Liver (tissue), 8 donors: ENCODE measurements at regions not wholly inside any gene's neighbourhood (a gene's known extent, or its start where the extent isn't known, plus 50 kb on each side); places are given as distances from the start of the nearest gene placed in this dataset.

ENCODE experiments used
- DNase-seq: peaks from one replicate; pipeline ENCODE4 v3.0.0-alpha.2; 2017; ENCODE audit warnings: low spot score
- H3K27ac ChIP-seq, 2 donors: one replicate each; pipeline ENCODE4 v1.7.0; 2013; ENCODE audit warnings: inconsistent platforms in 2 of 2, low read length in 2 of 2, control low read depth in 1 of 2, low read depth in 1 of 2, mild to moderate bottlenecking in 1 of 2
- H3K27me3 ChIP-seq, 4 donors: one replicate each; pipeline versions ENCODE4 v1.6.1 to v1.7.0; 2013; ENCODE audit warnings: low read length in 3 of 4, inconsistent platforms in 1 of 4, mild to moderate bottlenecking in 1 of 4, moderate library complexity in 1 of 4; ENCODE audit not compliant: control insufficient read depth in 4 of 4, insufficient read depth in 4 of 4
- H3K36me3 ChIP-seq, 4 donors: one replicate each; pipeline versions ENCODE4 v1.6.1 to v1.7.0; 2013; ENCODE audit warnings: low read length in 3 of 4, mild to moderate bottlenecking in 3 of 4, low read depth in 1 of 4, moderate library complexity in 1 of 4; ENCODE audit not compliant: control insufficient read depth in 4 of 4, insufficient read depth in 3 of 4
- H3K4me1 ChIP-seq, 4 donors: one replicate each; pipeline versions ENCODE4 v1.6.1 to v1.7.0; 2013; ENCODE audit warnings: low read length in 3 of 4, mild to moderate bottlenecking in 3 of 4, moderate library complexity in 1 of 4; ENCODE audit not compliant: control insufficient read depth in 4 of 4, insufficient read depth in 4 of 4
- H3K4me3 ChIP-seq, 3 donors: one replicate each; pipeline versions ENCODE4 v1.6.1 to v1.7.0; 2013; ENCODE audit warnings: low read length in 3 of 3, control low read depth in 1 of 3, low read depth in 1 of 3, mild to moderate bottlenecking in 1 of 3
- H3K9ac ChIP-seq, 2 donors: one replicate each; pipeline ENCODE4 v1.7.0; 2013; ENCODE audit warnings: low read length in 2 of 2, mild to moderate bottlenecking in 2 of 2, moderate library complexity in 2 of 2, control low read depth in 1 of 2, low read depth in 1 of 2
- H3K9me3 ChIP-seq, 4 donors: one replicate each; pipeline versions ENCODE4 v1.6.1 to v1.7.0; 2013; ENCODE audit warnings: low read length in 3 of 4; ENCODE audit not compliant: control insufficient read depth in 4 of 4
- ATF3 ChIP-seq: IDR thresholded peaks from 2 replicates; pipeline ENCODE4 v1.6.1; 2016; ENCODE audit warnings: antibody characterized with exemption
- CTCF ChIP-seq: fragments of 150-350 bp; IDR thresholded peaks from 2 replicates; pipeline ENCODE4 v1.5.1; 2017; ENCODE audit warnings: improper control_type of control experiment, low read depth, low read length; ENCODE audit not compliant: missing input control
- FOXA1 ChIP-seq: IDR thresholded peaks from 2 replicates; pipeline ENCODE4 v1.6.1; 2016; ENCODE audit warnings: antibody characterized with exemption
- GABPA ChIP-seq, 2 donors: IDR thresholded peaks in 1 of 2; conservative IDR thresholded peaks in 1 of 2; 2 replicates each; pipeline ENCODE4 v1.6.1; 2016; ENCODE audit warnings: antibody characterized with exemption in 2 of 2, mild to moderate bottlenecking in 1 of 2, moderate library complexity in 1 of 2
- HNF4G ChIP-seq: IDR thresholded peaks from 2 replicates; pipeline ENCODE4 v1.6.1; 2016; ENCODE audit warnings: antibody characterized with exemption
- NR2F2 ChIP-seq: IDR thresholded peaks from 2 replicates; pipeline ENCODE4 v1.6.1; 2016; ENCODE audit warnings: antibody characterized with exemption
- RAD21 ChIP-seq, 2 donors: IDR thresholded peaks; 2 replicates each; pipeline ENCODE4 v1.6.1; 2016; ENCODE audit warnings: antibody characterized with exemption in 2 of 2, mild to moderate bottlenecking in 2 of 2
- REST ChIP-seq: IDR thresholded peaks from 2 replicates; pipeline ENCODE4 v1.6.1; 2016; ENCODE audit warnings: antibody characterized with exemption, mild to moderate bottlenecking
- SP1 ChIP-seq: IDR thresholded peaks from 2 replicates; pipeline ENCODE4 v1.6.1; 2018; ENCODE audit warnings: antibody characterized with exemption, mild to moderate bottlenecking
- TAF1 ChIP-seq: conservative IDR thresholded peaks from 2 replicates; pipeline ENCODE4 v1.6.1; 2016; ENCODE audit warnings: antibody characterized with exemption, mild to moderate bottlenecking
- YY1 ChIP-seq: IDR thresholded peaks from 2 replicates; pipeline ENCODE4 v1.6.1; 2016; ENCODE audit warnings: antibody characterized with exemption, mild to moderate bottlenecking
- ZBTB33 ChIP-seq: IDR thresholded peaks from 2 replicates; pipeline ENCODE4 v1.6.1; 2016; ENCODE audit warnings: antibody characterized with exemption
- WGBS: extraction: QIAGEN DNeasy Blood & Tissue Kit; methylation state at CpG from one replicate; pipeline ENCODE4 v1.1.7; 2013; 5-methylcytosine and 5-hydroxymethylcytosine counted together
- donor health status: healthy.
- donor health status: healthy.
- donor health status: healthy.
- donor health status: healthy.
- donor health status: healthy.

- no peak overlapping the region for H3K27ac ChIP-seq
- no peak for DNase-seq
- H3K27me3 ChIP-seq: peaks cover 0 to 13% (median 0%) of the 10 kb centered on the region in 4 donors
- H3K4me1 ChIP-seq: no peaks in the 10 kb centered on the region
- H3K9ac ChIP-seq: no peak overlapping the region
- no peaks in the 10 kb centered on the region for H3K36me3 ChIP-seq
- H3K9me3 ChIP-seq: no peaks in the 10 kb centered on the region
- TF ChIP-seq GABPA (IDR thresholded peaks at IDR 0.05 in 1 of 2, conservative IDR thresholded peaks at IDR 0.05 in 1 of 2) (no peak), REST (no peak), HNF4G (no peak), FOXA1 (no peak), YY1 (no peak), ATF3 (no peak)
- no peak overlapping the region for H3K4me3 ChIP-seq
- 28% methylated on average over 1 of the region's 1 CpG for WGBS
Measured at GRCh38 chr4:27098034-27098433, 237.4 kb downstream of the STIM2 start.

GRCh38 chr4:27100713-27101112 is 240.1 kb downstream of the STIM2 start:
- Histone ChIP-seq H3K27me3 (peaks cover 0 to 13% (median 0%) of the 10 kb centered on the region in 4 donors), H3K4me1 (no peaks in the 10 kb centered on the region), H3K9me3 (no peaks in the 10 kb centered on the region), H3K36me3 (no peaks in the 10 kb centered on the region), H3K4me3 (no peak overlapping the region), H3K27ac (no peak overlapping the region), H3K9ac (no peak overlapping the region)
- DNase-seq: no peak
- no peak for TF ChIP-seq RAD21 (IDR thresholded peaks at IDR 0.05)
- TF ChIP-seq NR2F2: no peak
- TF ChIP-seq SP1: no peak
- no peak for TF ChIP-seq TAF1
- TF ChIP-seq CTCF: no peak
- no peak for TF ChIP-seq ZBTB33
- WGBS: 64% methylated on average over 10 of the region's 10 CpGs
